Body of pancreas (tissue), 4 donors: ENCODE measurements at regions not wholly inside any gene's neighbourhood (a gene's known extent, or its start where the extent isn't known, plus 50 kb on each side); places are given as distances from the start of the nearest gene placed in this dataset.

Source experiments
- POLR2A ChIP-seq, 3 donors: fragments of 450-650 bp; IDR thresholded peaks; one replicate each; pipeline ENCODE4 v1.6.1; 2016; ENCODE audit warnings: antibody characterized with exemption in 3 of 3, mild to moderate bottlenecking in 2 of 3
- TF ChIP-seq, protein P1 (sequence below), 7 experiments: fragments of 450-650 bp in 4 of 7; fragments of 200-600 bp in 3 of 7; sonication (generic) in 3 of 7; IDR thresholded peaks; one replicate each; pipeline ENCODE4 v1.5.1; 2016 to 2019; ENCODE audit warnings: antibody characterized with exemption in 7 of 7

DNA sequence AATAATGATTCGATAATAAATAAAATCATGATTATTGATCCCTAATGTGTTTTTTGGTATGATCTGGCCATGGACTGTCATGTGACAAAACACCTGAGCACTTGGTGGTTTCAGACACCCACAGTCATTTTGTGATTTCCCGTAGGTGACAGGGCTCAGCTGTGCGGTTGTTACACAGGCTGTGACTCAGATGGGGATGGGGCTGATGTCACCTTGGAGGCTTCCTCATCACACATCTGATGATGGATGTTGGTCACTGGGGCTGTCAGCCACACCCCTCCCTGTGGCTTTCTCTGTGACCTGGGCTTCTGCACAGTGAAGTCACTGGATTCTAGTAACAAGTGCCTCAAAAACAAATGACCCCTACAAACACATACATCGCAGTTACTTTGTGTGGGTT lies 995.1 kb downstream of the BRD1 start:
- TF ChIP-seq, protein P1, sequence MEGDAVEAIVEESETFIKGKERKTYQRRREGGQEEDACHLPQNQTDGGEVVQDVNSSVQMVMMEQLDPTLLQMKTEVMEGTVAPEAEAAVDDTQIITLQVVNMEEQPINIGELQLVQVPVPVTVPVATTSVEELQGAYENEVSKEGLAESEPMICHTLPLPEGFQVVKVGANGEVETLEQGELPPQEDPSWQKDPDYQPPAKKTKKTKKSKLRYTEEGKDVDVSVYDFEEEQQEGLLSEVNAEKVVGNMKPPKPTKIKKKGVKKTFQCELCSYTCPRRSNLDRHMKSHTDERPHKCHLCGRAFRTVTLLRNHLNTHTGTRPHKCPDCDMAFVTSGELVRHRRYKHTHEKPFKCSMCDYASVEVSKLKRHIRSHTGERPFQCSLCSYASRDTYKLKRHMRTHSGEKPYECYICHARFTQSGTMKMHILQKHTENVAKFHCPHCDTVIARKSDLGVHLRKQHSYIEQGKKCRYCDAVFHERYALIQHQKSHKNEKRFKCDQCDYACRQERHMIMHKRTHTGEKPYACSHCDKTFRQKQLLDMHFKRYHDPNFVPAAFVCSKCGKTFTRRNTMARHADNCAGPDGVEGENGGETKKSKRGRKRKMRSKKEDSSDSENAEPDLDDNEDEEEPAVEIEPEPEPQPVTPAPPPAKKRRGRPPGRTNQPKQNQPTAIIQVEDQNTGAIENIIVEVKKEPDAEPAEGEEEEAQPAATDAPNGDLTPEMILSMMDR (IDR thresholded peaks at IDR 0.05), result no peak
- no peak for TF ChIP-seq POLR2A (IDR thresholded peaks at IDR 0.05)
